ENCODE measurements at regions not wholly inside any gene's neighbourhood (a gene's known extent, or its start where the extent isn't known, plus 50 kb on each side); places are given as distances from the start of the nearest gene placed in this dataset.

DNA sequence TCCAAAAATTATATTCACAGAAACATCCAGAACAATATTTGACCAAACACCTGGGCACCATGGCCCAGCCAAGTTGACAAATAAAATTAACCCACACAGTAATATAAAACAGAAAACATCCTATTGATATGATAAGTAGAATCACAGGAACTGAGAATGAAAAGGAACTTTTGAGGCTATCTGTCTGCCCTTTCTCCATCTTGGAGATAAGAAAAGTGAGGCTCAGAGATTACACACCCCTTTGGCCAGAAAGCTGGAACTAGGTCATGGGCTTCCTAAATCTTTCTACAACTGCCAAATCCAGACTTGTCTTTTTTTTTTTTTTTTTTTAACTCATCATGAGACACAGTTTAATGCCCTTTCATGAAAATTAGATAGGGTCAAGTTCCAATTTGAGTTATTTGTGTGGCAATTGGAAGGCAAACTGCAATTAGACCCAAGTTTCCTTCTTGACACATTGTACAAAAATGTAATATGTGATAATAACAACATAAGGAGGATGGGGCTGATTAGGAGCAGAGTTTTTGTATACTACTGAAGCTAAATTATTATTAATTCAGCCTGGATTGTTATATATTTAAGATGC, 137.2 kb downstream of the RPL22L1 start:
- H3K27me3 ChIP-seq (ENCODE audit: insufficient read depth, low read length, poor library complexity): peaks cover 12% of the 10 kb centered on the region
- no peaks in the 10 kb centered on the region for H3K9me3 ChIP-seq (ENCODE audit: insufficient read depth, low read length, severe bottlenecking)
- no peak overlapping the region for H2AFZ ChIP-seq (ENCODE audit: low read depth, low read length)
- no peaks in the 10 kb centered on the region for H3K4me1 ChIP-seq (ENCODE audit: insufficient read depth, low read length)
- H3K9ac ChIP-seq (ENCODE audit: low read depth, low read length): no peak overlapping the region
- no peak overlapping the region for H3K4me3 ChIP-seq (ENCODE audit: low read depth in 1 of 2, low read length in 2 of 2)
- no peaks in the 10 kb centered on the region for H3K36me3 ChIP-seq (ENCODE audit: insufficient read depth, low read length)
- no peaks in the 10 kb centered on the region for H4K20me1 ChIP-seq (ENCODE audit: insufficient read depth, low read length)
- H3K79me2 ChIP-seq (ENCODE audit: insufficient read depth, low read length): no peaks in the 10 kb centered on the region
- H3K27ac ChIP-seq (ENCODE audit: low read length): no peak overlapping the region
- TF ChIP-seq EZH2 (IDR thresholded peaks at IDR 0.05; ENCODE audit: borderline replicate concordance, low read depth, low read length, severe bottlenecking) (no peak), CTCF (IDR thresholded peaks at IDR 0.05; ENCODE audit: borderline replicate concordance, extremely low read depth, low read length, poor library complexity, severe bottlenecking) (no peak)
- no peak for DNase-seq
- H3K4me2 ChIP-seq (ENCODE audit: insufficient read depth, low read length): no peak overlapping the region
- no peak for ATAC-seq (ENCODE audit: insufficient read depth, low read depth)

GRCh38 chr3:170731281-170731680, 138.7 kb downstream of the RPL22L1 start:
- Histone ChIP-seq H3K36me3 (ENCODE audit: insufficient read depth, low read length) (no peaks in the 10 kb centered on the region), H3K4me2 (ENCODE audit: insufficient read depth, low read length) (no peak overlapping the region), H2AFZ (ENCODE audit: low read depth, low read length) (no peak overlapping the region), H3K9me3 (ENCODE audit: insufficient read depth, low read length, severe bottlenecking) (no peaks in the 10 kb centered on the region), H4K20me1 (ENCODE audit: insufficient read depth, low read length) (no peaks in the 10 kb centered on the region), H3K79me2 (ENCODE audit: insufficient read depth, low read length) (no peaks in the 10 kb centered on the region), H3K27me3 (ENCODE audit: insufficient read depth, low read length, poor library complexity) (peaks cover 17% of the 10 kb centered on the region), H3K27ac (ENCODE audit: low read length) (no peak overlapping the region), H3K4me3 (ENCODE audit: low read depth in 1 of 2, low read length in 2 of 2) (no peak overlapping the region), H3K4me1 (ENCODE audit: insufficient read depth, low read length) (no peaks in the 10 kb centered on the region), H3K9ac (ENCODE audit: low read depth, low read length) (no peak overlapping the region)
- DNase-seq (no peak), ATAC-seq (ENCODE audit: insufficient read depth, low read depth) (no peak)
- TF ChIP-seq EZH2 (IDR thresholded peaks at IDR 0.05; ENCODE audit: borderline replicate concordance, low read depth, low read length, severe bottlenecking) (no peak), CTCF (IDR thresholded peaks at IDR 0.05; ENCODE audit: borderline replicate concordance, extremely low read depth, low read length, poor library complexity, severe bottlenecking) (no peak)

GRCh38 chr3:170730071-170730812, 139.8 kb downstream of the RPL22L1 start:
- Histone ChIP-seq H3K79me2 (ENCODE audit: insufficient read depth, low read length) (no peaks in the 10 kb centered on the region), H3K9ac (ENCODE audit: low read depth, low read length) (no peak overlapping the region), H3K27ac (ENCODE audit: low read length) (no peak overlapping the region), H3K4me1 (ENCODE audit: insufficient read depth, low read length) (no peaks in the 10 kb centered on the region), H3K4me3 (ENCODE audit: low read depth in 1 of 2, low read length in 2 of 2) (no peak overlapping the region), H3K27me3 (ENCODE audit: insufficient read depth, low read length, poor library complexity) (peaks cover 17% of the 10 kb centered on the region), H3K4me2 (ENCODE audit: insufficient read depth, low read length) (no peak overlapping the region), H3K9me3 (ENCODE audit: insufficient read depth, low read length, severe bottlenecking) (no peaks in the 10 kb centered on the region), H2AFZ (ENCODE audit: low read depth, low read length) (no peak overlapping the region), H3K36me3 (ENCODE audit: insufficient read depth, low read length) (no peaks in the 10 kb centered on the region), H4K20me1 (ENCODE audit: insufficient read depth, low read length) (no peaks in the 10 kb centered on the region)
- TF ChIP-seq CTCF (IDR thresholded peaks at IDR 0.05; ENCODE audit: borderline replicate concordance, extremely low read depth, low read length, poor library complexity, severe bottlenecking) (no peak), EZH2 (IDR thresholded peaks at IDR 0.05; ENCODE audit: borderline replicate concordance, low read depth, low read length, severe bottlenecking) (no peak)
- DNase-seq (no peak), ATAC-seq (ENCODE audit: insufficient read depth, low read depth) (no peak)

Measured in DND-41 (cell line).